Mononuclear cell (primary cell): ENCODE measurements at regions not wholly inside any gene's neighbourhood (a gene's known extent, or its start where the extent isn't known, plus 50 kb on each side); places are given as distances from the start of the nearest gene placed in this dataset.

Source experiments
- H3K27me3 ChIP-seq: 2 replicates; pipeline ENCODE4 v1.6.0; 2011; ENCODE audit warnings: low read length, control low read depth; ENCODE audit not compliant: insufficient read depth
- H3K4me1 ChIP-seq: 2 replicates; pipeline ENCODE4 v1.5.1; 2011; ENCODE audit warnings: mild to moderate bottlenecking, low read length, control low read depth; ENCODE audit not compliant: insufficient read depth
- H3K4me3 ChIP-seq: 2 replicates; pipeline ENCODE4 v1.5.1; 2011; ENCODE audit warnings: mild to moderate bottlenecking, low read length, moderate library complexity
- H3K9me3 ChIP-seq: 2 replicates; pipeline ENCODE4 v1.5.1; 2011; ENCODE audit warnings: low read depth, mild to moderate bottlenecking, control low read depth, low read length

GRCh38 chr12:124684971-124685688 is 117.7 kb upstream of the NCOR2 start:
- no peaks in the 10 kb centered on the region for H3K9me3 ChIP-seq
- no peaks in the 10 kb centered on the region for H3K27me3 ChIP-seq
- H3K4me3 ChIP-seq, result no peak overlapping the region
- H3K4me1 ChIP-seq, result peaks cover 56% of the 10 kb centered on the region

GRCh38 chr12:124684496-124684895 is 117.1 kb upstream of the NCOR2 start:
- no peaks in the 10 kb centered on the region for H3K9me3 ChIP-seq
- H3K4me1 ChIP-seq, result peaks cover 56% of the 10 kb centered on the region
- H3K27me3 ChIP-seq, result no peaks in the 10 kb centered on the region
- H3K4me3 ChIP-seq, result no peak overlapping the region

GRCh38 chr12:124683152-124684124 is 116.0 kb upstream of the NCOR2 start:
- H3K4me1 ChIP-seq, result peaks cover 49% of the 10 kb centered on the region

GRCh38 chr12:124682425-124683151 is 115.2 kb upstream of the NCOR2 start:
- no peaks in the 10 kb centered on the region for H3K27me3 ChIP-seq
- H3K9me3 ChIP-seq, result no peaks in the 10 kb centered on the region
- no peak overlapping the region for H3K4me3 ChIP-seq
- H3K4me1 ChIP-seq, result peaks cover 41% of the 10 kb centered on the region

More at GRCh38 chr12:124683152-124684124, 116.0 kb upstream of the NCOR2 start:
- H3K4me3 ChIP-seq, result no peak overlapping the region
- no peaks in the 10 kb centered on the region for H3K27me3 ChIP-seq
- H3K9me3 ChIP-seq, result no peaks in the 10 kb centered on the region

GRCh38 chr12:124681779-124682391 is 114.5 kb upstream of the NCOR2 start:
- no peaks in the 10 kb centered on the region for H3K27me3 ChIP-seq
- peaks cover 37% of the 10 kb centered on the region for H3K4me1 ChIP-seq
- no peak overlapping the region for H3K4me3 ChIP-seq
- H3K9me3 ChIP-seq, result no peaks in the 10 kb centered on the region

- Histone ChIP-seq H3K4me3 (no peak overlapping the region), H3K27me3 (no peaks in the 10 kb centered on the region), H3K9me3 (no peaks in the 10 kb centered on the region), H3K4me1 (peaks cover 45% of the 10 kb centered on the region)
Measured at GRCh38 chr12:124680863-124681778, 113.7 kb upstream of the NCOR2 start.

- Histone ChIP-seq H3K4me1 (peaks cover 41% of the 10 kb centered on the region), H3K27me3 (no peaks in the 10 kb centered on the region), H3K9me3 (no peaks in the 10 kb centered on the region), H3K4me3 (no peak overlapping the region)
Measured at GRCh38 chr12:124679533-124680371, 112.3 kb upstream of the NCOR2 start.

GRCh38 chr12:124679047-124679446 is 111.6 kb upstream of the NCOR2 start:
- Histone ChIP-seq H3K27me3 (no peaks in the 10 kb centered on the region), H3K9me3 (no peaks in the 10 kb centered on the region), H3K4me1 (peaks cover 34% of the 10 kb centered on the region), H3K4me3 (no peak overlapping the region)

GRCh38 chr12:124678421-124678893 is 111.0 kb upstream of the NCOR2 start:
- no peak overlapping the region for H3K4me3 ChIP-seq
- peaks cover 34% of the 10 kb centered on the region for H3K4me1 ChIP-seq
- H3K9me3 ChIP-seq, result no peaks in the 10 kb centered on the region
- H3K27me3 ChIP-seq, result no peaks in the 10 kb centered on the region

GRCh38 chr12:124677552-124678356 is 110.3 kb upstream of the NCOR2 start:
- H3K4me1 ChIP-seq, result peaks cover 34% of the 10 kb centered on the region
- H3K9me3 ChIP-seq, result no peaks in the 10 kb centered on the region
- no peaks in the 10 kb centered on the region for H3K27me3 ChIP-seq
- no peak overlapping the region for H3K4me3 ChIP-seq

- Histone ChIP-seq H3K4me3 (no peak overlapping the region), H3K4me1 (peaks cover 28% of the 10 kb centered on the region), H3K27me3 (no peaks in the 10 kb centered on the region), H3K9me3 (no peaks in the 10 kb centered on the region)
Measured at GRCh38 chr12:124676714-124677462, 109.5 kb upstream of the NCOR2 start.
